ENCODE measurements at regions not wholly inside any gene's neighbourhood (a gene's known extent, or its start where the extent isn't known, plus 50 kb on each side); places are given as distances from the start of the nearest gene placed in this dataset.
"Not testable (repeated sequence)": the region's sequence is repeated elsewhere in the genome, so short reads cannot be mapped to it uniquely, and the experiment has no call there.

- Histone ChIP-seq H3K27me3 (no peaks in the 10 kb centered on the region), H3K4me1 (no peaks in the 10 kb centered on the region), H3K27ac (no peak overlapping the region), H3K36me3 (no peaks in the 10 kb centered on the region), H3K4me3 (no peak overlapping the region), H3K9me3 (no peaks in the 10 kb centered on the region)
- DNase-seq, result no peak
- TF ChIP-seq CTCF (IDR thresholded peaks at IDR 0.05), result no peak
- TF ChIP-seq POLR2A (IDR thresholded peaks at IDR 0.05), result no peak
- intact Hi-C loops (cut with DNase I), result no loop called here
- 75 to 78% methylated on average over 4 of the region's 4 CpGs for WGBS, 2 donors
Observed at GRCh38 chr3:25178672-25179071, 249.4 kb upstream of the RARB start.

- Histone ChIP-seq H3K4me3 (no peak overlapping the region), H3K9me3 (no peaks in the 10 kb centered on the region), H3K27ac (no peak overlapping the region), H3K27me3 (no peaks in the 10 kb centered on the region), H3K4me1 (no peaks in the 10 kb centered on the region), H3K36me3 (no peaks in the 10 kb centered on the region)
- DNase-seq, result no peak
- intact Hi-C loops (cut with DNase I), result no loop called here
- TF ChIP-seq CTCF (IDR thresholded peaks at IDR 0.05), result no peak
- no peak for TF ChIP-seq POLR2A (IDR thresholded peaks at IDR 0.05)
- WGBS, 2 donors, result 88 to 100% methylated on average over 2 of the region's 2 CpGs
Observed at GRCh38 chr3:25181096-25181495, 247.0 kb upstream of the RARB start.

GRCh38 chr3:25182794-25183193 is 245.3 kb upstream of the RARB start:
- 68 to 81% methylated on average over 3 of the region's 3 CpGs for WGBS, 2 donors
- DNase-seq, result no peak
- H3K36me3 ChIP-seq, result no peaks in the 10 kb centered on the region
- no peaks in the 10 kb centered on the region for H3K9me3 ChIP-seq
- no peak overlapping the region for H3K27ac ChIP-seq
- intact Hi-C loops (cut with DNase I), result no loop called here
- H3K27me3 ChIP-seq, result no peaks in the 10 kb centered on the region
- no peak overlapping the region for H3K4me3 ChIP-seq
- TF ChIP-seq POLR2A (IDR thresholded peaks at IDR 0.05) (no peak), CTCF (IDR thresholded peaks at IDR 0.05) (no peak)
- H3K4me1 ChIP-seq, result no peaks in the 10 kb centered on the region

- no peak overlapping the region for H3K4me3 ChIP-seq
- 85 to 89% methylated on average over 4 of the region's 4 CpGs for WGBS, 2 donors
- no peaks in the 10 kb centered on the region for H3K36me3 ChIP-seq
- intact Hi-C loops (cut with DNase I), result no loop called here
- TF ChIP-seq CTCF (IDR thresholded peaks at IDR 0.05) (no peak), POLR2A (IDR thresholded peaks at IDR 0.05) (no peak)
- DNase-seq, result no peak
- H3K4me1 ChIP-seq, result no peaks in the 10 kb centered on the region
- no peaks in the 10 kb centered on the region for H3K9me3 ChIP-seq
- H3K27ac ChIP-seq, result no peak overlapping the region
- no peaks in the 10 kb centered on the region for H3K27me3 ChIP-seq
Observed at GRCh38 chr3:25184641-25185250, 243.3 kb upstream of the RARB start.

GRCh38 chr3:25191673-25192072 is 236.4 kb upstream of the RARB start:
- no peak overlapping the region for H3K27ac ChIP-seq
- no peak overlapping the region for H3K4me3 ChIP-seq
- H3K27me3 ChIP-seq, result no peaks in the 10 kb centered on the region
- intact Hi-C loops (cut with DNase I), result no loop called here
- H3K36me3 ChIP-seq, result no peaks in the 10 kb centered on the region
- TF ChIP-seq CTCF (IDR thresholded peaks at IDR 0.05), result no peak
- no peak for DNase-seq
- no peaks in the 10 kb centered on the region for H3K4me1 ChIP-seq
- 79 to 83% methylated on average over 5 of the region's 5 CpGs for WGBS, 2 donors
- no peaks in the 10 kb centered on the region for H3K9me3 ChIP-seq

GRCh38 chr3:25199567-25199966 is 228.5 kb upstream of the RARB start:
- H3K4me1 ChIP-seq; H3K36me3 ChIP-seq; H3K27ac ChIP-seq; intact Hi-C loops (cut with DNase I); H3K27me3 ChIP-seq; H3K9me3 ChIP-seq; DNase-seq; H3K4me3 ChIP-seq: not testable (repeated sequence)
- WGBS, 2 donors, result 87 to 90% methylated on average over 5 of the region's 5 CpGs
